Forelimb muscle (tissue), 1 donor: ENCODE measurements at regions not wholly inside any gene's neighbourhood (a gene's known extent, or its start where the extent isn't known, plus 50 kb on each side); places are given as distances from the start of the nearest gene placed in this dataset.
"Not testable (repeated sequence)": the region's sequence is repeated elsewhere in the genome, so short reads cannot be mapped to it uniquely, and the experiment has no call there.

Experiments used
- DNase-seq: peaks from one replicate; pipeline ENCODE4 v3.0.0-alpha.2; 2013; ENCODE audit warnings: low read depth

DNA sequence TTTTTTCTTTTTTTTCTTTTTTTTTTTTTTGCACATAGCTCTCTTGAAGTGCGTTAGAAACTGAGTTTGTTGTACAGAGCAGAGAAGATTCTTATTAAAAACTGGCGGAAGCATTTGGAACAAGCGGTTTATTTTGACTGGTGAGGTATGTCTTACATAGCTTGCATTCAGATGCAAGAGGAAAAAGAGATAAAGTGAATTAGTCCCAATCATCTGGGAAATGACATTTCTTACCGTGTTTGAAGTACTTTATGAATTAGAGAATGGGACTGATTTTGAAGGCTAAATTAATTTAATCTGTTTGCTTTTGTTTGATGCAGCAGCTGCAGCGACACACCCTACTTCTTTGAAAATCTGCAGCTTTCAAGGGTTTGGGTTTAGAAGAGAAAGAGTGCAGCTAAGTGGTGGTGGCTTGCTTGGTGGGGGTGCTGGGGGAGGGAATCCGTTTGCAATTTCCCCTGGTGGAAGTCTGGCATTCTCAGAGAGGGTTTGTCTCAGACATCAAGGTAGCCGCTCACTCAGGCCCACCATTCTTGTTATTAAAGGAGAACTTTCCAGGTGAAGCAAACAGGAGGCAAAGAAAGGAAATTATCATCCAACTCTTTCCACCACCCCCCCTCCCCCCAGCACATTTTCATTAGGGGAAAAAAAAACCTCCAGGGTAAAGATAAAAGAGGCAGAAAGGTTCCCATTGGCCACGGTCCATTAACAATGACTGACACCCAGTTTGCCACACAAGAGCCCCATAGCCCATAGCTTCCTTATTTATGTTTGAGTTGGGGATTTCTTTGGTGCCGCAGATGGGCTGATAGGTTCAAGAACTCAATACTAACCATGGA, 231.7 kb downstream of the SKIDA1 start:
- DNase-seq, result no peak

DNA sequence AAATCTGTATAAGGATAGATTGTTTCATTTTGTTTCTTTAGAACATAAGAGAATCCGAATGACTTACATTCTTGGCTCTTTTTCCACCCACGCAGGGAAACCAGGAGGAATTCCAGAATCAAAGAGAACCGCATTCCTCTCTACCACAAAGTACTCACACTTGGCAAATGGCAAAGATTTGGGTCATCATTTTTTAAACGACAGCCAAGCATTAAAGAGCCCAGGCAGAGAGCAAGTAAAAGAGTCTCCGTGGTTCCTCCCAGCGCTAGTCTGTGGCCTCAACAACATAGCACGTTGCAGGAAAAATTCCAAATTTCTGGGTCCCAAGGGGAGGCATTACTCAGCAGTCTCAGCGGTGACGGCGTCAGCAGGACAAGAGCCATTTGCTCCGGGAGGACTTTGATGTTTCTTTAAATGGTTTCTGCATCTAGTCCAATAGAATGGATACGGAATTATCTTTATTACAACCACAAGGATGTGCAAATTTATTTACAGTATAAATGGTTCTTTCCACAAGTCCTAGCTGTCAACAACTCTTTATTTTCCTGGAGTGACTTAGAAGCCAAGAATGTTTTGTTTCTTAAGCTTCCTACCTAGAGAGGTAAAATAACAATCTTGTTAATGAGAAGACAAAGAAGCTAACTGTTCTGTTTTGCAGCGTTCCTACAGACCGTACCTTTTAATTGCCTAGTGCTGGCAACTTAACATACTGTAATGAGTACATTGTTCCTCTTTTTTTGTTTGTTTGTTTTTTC, 232.5 kb downstream of the SKIDA1 start:
- DNase-seq, result peak; percentile 83

DNA sequence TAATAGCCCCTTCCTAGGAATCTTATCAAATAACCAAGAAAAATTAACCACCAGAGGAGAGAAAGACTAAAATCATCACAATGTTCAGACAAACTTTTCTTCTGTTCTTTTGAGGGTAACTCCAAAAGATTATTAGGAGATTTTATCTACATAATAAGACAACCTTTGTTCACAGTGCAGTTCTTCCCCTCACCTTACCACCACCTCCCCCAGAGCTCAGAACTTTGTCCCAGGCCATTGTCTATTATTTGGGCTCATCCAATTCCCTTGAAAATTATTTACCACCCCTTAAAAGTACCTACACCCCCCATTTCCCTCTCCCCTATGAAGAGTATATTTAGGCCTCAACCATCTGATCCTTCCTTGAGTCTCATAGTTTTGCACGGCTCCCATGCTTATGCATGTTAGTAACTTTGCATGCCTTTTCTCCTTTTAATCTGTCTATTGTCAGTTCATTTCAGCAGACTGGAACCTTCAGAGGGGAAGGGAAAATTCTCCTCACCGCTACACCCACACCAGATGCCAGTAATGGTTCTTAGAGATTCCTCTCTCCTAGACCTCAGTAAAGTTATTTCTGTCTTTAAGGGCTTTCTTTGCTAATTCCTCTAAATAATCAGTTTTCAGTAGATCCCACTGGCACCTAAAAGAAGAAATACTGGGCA, 234.9 kb downstream of the SKIDA1 start:
- no peak for DNase-seq

DNA sequence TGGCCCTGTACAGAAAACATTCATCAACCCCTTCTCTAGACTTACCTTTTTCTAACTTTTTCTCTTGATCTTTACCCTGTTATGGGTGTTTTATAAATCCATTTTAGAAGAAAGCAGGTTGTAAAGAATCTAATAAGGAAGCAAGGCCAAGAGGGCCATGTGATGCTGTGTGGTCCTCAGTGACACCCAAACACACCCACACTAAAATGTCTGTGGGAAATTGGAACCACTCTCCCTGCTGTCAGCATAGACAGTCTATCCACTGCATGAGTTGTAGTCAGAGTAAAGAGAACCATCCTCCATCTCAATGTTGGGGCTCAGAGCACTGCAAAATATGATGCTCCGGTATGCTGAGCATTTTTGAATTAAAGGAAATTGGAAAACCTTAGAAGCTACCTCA, 235.5 kb downstream of the SKIDA1 start:
- DNase-seq, result no peak

- DNase-seq, result no peak
Measured at GRCh38 chr10:21289271-21289670, 236.2 kb downstream of the SKIDA1 start.

DNA sequence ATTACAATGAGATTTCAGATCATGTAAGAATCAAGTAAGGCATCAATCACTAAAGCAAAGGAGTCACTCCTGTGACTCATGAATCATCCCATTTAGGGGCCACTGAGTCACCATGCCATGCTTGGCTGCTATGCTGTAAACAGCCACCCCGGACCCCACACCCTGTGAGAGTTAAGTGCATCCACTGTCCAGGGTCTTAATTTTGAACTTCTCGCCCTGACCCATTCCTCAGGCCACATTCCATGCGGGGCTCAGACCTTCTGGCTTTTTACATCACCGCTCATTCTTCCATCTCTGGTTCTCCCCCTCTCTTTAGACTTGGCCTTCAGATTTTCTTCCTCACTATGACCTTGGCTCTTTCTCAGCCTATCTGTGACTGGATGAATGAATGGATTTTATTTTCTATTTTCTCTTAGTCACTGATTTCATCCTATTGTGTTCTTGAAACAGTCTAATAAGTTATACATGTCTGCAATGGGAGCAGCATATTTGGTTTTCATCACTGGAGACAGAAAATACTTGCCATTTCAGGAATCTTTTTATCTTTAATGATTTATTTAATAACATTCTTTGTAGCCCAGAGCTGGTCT, 239.6 kb downstream of the SKIDA1 start:
- no peak for DNase-seq

- no peak for DNase-seq
Measured at GRCh38 chr10:21285207-21285606, 240.3 kb downstream of the SKIDA1 start.

DNA sequence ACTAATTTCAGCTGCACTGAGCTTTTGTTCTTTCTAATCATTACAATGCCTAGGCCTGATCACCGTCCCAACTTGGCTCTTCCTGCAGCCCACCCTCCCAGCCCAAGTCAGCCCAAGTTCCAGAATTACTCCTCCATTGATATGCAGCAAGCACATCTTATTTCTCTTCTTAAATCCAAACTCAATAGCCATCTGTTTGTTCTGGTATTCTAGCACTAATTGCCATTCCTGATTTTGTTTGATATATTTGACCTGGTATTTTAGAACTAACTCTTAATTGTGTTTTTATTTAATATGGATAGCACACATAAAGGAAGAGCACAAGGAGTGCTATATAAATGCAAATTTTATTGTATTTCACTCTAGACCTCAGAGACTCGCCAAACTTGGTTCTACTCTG, 241.2 kb downstream of the SKIDA1 start:
- DNase-seq, result no peak

DNA sequence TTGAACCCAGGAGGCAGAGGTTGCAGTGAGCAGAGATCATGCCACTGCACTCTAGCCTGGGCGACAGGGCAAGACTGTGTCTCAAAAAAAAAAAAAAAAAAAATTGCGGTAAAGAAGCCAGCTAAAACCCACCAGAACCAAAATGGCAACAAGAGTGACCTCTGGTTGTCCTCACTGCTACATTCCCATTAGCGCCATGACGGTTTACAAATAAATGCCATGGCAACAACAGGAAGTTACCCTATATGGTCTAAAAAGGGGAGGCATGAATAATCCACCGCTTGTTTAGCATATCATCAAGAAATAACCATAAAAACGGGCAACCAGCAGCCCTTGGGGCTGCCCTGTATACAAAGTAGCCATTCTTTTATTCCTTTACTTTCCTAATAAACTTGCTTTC, 242.4 kb downstream of the SKIDA1 start:
- not testable (repeated sequence) for DNase-seq

DNA sequence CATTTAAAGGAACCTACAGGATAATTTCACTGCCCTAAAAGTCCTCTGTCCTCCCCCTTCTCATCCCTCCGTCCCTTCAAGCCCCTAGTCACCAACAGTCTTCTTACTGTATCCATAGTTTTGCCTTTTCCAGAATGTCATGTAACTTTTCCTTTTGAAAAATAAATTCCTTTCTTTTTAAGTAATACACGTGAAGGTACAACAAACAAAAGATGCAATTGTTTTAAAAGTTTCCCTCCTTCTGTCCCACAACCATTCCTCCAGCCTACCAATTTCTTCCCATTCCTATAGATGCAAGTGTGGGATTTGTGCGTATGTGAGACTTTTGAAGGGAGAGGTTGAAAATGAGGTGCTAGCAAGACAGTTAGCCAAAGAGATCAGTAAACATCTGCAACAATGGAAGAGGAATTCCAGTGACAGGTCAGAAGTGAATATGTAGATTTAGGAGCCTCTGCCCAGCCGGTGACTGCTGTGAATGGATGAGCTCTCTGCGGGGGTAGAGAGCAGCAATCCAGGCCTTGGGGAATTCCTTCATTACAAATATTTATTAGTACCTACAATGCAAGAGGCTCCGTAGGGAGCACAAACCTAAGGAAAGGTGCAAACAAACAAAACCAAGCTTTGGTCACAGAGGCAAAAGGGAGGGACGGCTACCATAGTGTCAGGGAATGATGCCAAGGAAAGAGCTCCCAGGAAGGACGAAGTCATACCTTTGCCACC, 243.6 kb downstream of the SKIDA1 start:
- no peak for DNase-seq

DNA sequence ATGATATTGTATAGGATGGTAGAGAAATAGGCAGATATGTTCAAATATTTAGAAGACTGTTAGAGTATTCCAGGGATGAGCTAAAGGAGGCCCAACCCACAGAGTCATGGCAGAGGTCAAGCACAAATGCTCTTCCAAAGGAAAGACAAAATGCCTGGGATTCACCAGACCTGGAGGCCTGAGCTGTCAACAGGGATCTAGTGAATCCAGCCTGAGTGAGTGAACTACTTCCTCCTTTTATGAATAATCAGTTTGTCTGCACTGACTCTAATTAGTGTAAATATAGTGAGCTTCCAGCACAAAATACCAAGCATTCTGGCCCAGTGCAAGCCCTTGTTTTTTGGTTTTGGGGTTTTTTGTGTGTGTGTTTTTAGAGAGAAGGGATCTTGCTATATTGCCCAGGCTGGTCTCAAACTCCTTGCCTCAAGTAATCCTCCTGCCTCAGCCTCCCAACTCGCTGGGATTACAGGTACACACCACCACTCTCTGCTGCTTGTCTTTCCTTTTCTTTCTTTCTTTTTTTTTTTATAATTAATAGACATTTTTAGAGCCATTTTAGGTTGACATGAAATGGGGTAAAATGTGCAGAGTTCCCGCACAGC, 244.4 kb downstream of the SKIDA1 start:
- DNase-seq, result no peak

DNA sequence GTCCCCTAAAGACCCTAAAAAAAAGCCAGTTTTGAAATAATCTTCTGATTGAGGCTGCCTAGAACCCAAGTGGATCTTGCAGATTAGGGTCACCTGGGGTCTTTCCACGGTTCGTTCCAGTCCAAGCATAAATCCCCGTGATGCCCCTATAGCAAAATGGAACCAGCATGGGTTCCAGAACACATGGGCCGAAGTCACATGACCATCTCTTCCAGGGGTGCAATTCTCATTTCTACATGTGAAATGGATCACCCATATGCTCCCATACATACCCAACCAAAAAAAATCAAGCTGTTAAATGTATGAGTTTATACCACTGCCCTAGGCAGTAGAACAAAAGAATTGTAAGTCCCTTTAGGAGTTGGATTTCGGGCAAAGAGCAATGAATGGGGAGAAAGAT, 245.4 kb downstream of the SKIDA1 start:
- no peak for DNase-seq

- DNase-seq, result no peak
Measured at GRCh38 chr10:21279217-21279575, 246.3 kb downstream of the SKIDA1 start.

- peak; percentile 71 for DNase-seq
Measured at GRCh38 chr10:21278491-21279216, 246.8 kb downstream of the SKIDA1 start.

DNA sequence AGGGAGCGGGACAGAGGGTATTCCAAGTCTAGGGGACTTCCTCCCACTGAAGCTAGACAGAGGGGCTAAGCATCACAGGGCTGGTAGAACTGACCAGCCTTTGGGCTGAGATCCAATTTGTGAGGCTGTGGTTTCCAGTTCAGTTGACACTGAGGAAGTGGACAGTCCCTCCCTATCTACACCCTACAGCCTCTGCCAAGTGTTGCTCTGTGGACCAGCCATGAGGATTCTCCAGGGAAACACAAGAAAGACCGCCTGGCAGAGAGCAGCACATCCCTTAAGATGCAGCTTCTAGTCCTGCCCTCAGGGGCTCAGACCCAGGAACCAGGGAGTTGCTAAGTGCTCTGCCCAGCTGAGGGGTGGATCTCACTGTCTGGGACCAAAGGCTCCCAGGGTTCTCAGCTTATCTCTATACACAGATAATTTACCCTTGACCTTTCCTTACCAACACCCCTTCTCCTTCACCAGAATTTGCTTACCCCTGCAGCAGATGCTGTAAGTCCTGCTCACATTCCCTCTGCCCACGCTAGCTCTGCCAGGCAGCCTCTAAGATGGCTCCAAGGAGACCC, 252.0 kb downstream of the SKIDA1 start:
- no peak for DNase-seq

DNA sequence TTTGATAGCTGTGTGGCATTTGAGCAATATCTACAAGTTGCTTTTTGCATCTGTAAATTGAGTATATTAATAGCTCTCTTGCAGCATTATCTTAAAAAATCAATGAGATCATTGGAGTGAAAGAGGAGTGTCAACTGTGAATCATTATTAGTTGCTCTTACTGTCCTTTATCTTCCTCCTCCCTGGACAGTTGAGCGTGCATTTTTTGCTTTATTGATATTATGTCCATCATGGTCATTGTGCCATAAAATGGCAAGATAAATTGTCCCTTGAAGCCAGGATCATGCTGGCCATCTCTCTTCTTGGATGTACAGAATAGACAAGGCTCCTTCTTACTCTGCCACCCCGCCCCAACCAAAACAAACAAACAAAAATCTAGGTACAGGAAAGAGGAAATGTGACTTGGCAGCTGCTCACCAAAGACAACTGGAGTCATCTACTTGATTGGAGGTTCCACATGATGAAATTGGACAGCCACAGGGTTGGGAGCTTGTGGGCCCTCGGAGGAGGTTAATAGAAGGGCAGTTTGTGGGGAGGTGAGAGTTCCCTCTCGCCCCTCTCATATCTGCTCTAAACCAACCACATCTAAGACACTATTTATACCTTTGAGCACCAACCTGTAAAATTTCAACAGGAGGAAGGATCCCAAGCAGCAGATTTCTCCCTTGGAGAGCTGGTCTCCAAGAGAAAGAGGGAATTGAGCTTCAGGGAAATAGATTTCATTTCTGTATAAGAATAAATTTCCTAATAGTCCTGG, 252.7 kb downstream of the SKIDA1 start:
- DNase-seq, result no peak

DNA sequence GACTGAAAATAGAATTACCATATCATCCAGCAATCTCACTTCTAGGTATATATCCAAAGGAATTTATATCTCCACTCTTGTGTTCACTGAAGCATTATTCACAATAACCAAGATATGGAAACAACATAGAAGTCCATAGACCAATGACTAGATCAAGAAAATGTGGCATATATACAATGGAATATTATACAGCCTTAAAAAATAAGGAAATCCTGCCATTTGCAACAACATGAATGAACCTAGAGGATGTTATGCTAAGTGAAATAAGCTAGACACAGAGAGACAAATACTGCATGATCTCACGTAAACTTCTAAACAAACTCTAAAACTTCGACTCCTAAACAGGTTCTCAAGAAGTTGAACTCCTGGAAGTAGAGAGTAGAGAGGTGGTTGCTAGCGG, 254.5 kb downstream of the SKIDA1 start:
- no peak for DNase-seq

DNA sequence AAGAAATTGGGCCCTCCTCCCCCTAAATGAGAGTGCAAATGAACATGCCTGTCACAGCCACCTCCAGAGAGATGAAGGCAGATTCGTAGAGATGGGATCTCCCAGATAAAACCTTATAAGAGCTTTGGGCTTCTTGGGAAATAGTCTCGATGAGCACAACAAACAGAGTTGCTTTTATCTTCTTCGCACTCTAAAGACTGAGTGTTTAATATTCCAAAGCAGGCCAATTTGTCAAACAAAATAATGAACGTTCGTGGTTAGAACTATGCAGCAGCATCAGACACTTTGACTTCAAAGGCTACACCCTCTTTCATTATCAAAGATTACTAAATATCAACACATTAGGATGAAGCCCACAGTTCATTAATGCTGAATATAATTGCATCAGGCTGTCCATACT, 256.2 kb downstream of the SKIDA1 start:
- DNase-seq, result no peak

- DNase-seq, result no peak
Measured at GRCh38 chr10:21265622-21266021, 259.9 kb downstream of the SKIDA1 start.
